ENCODE measurements at regions not wholly inside any gene's neighbourhood (a gene's known extent, or its start where the extent isn't known, plus 50 kb on each side); places are given as distances from the start of the nearest gene placed in this dataset.

GRCh38 chr9:120177121-120177520 is 402.8 kb downstream of the CDK5RAP2 start:
- H3K9me3 Mint-ChIP-seq = peaks cover 0 to 5% (median 2%) of the 10 kb centered on the region in 7 donors
- Histone ChIP-seq H4K20me1 (ENCODE audit: insufficient read depth, low read length) (no peaks in the 10 kb centered on the region), H3K9ac (ENCODE audit: insufficient read depth, low read length, poor library complexity, severe bottlenecking) (no peak overlapping the region), H3K79me2 (ENCODE audit: insufficient read depth, low read length) (no peaks in the 10 kb centered on the region), H3K9me3 (replicated peaks in 1 of 2; ENCODE audit: control insufficient read depth in 1 of 2, insufficient read depth in 1 of 2, low read length in 2 of 2) (no peaks in the 10 kb centered on the region), H3K27ac (ENCODE audit: low read depth in 1 of 2, low read length in 2 of 2) (no peak overlapping the region), H3K4me3 (replicated peaks in 1 of 3; ENCODE audit: low read depth in 2 of 3, low read length in 3 of 3) (no peak overlapping the region), H2AFZ (ENCODE audit: insufficient read depth, low read depth, low read length, poor library complexity, severe bottlenecking) (no peak overlapping the region), H3K4me2 (replicated peaks; ENCODE audit: extremely low read depth, low read length, poor library complexity, severe bottlenecking) (no peak overlapping the region), H3K4me1 (ENCODE audit: control insufficient read depth in 1 of 2, insufficient read depth in 2 of 2, low read length in 2 of 2) (no peaks in the 10 kb centered on the region), H3K36me3 (replicated peaks in 1 of 2; ENCODE audit: control insufficient read depth in 1 of 2, insufficient read depth in 2 of 2, low read length in 2 of 2) (no peaks in the 10 kb centered on the region), H3K27me3 (ENCODE audit: control insufficient read depth in 2 of 2, insufficient read depth in 2 of 2, low read length in 2 of 2) (no peaks in the 10 kb centered on the region)
- no peaks in the 10 kb centered on the region for H3K4me1 Mint-ChIP-seq
- no peak overlapping the region for H3K4me3 Mint-ChIP-seq
- DNase-seq = no peak
- H3K27ac Mint-ChIP-seq = no peak overlapping the region
- no peak for TF ChIP-seq CTCF (IDR thresholded peaks at IDR 0.05)
- H3K27me3 Mint-ChIP-seq (ENCODE audit: low read depth in 3 of 3) = peaks cover 0 to 1% (median 1%) of the 10 kb centered on the region in 3 donors
- 80% methylated on average over 1 of the region's 1 CpG for WGBS (ENCODE audit: insufficient coverage)
- intact Hi-C loops (cut with micrococcal nuclease) = no loop called here
- no peaks in the 10 kb centered on the region for H3K36me3 Mint-ChIP-seq

- Mint-ChIP-seq H3K27ac (no peak overlapping the region), H3K4me3 (no peak overlapping the region), H3K27me3 (ENCODE audit: low read depth in 3 of 3) (peaks cover 0 to 3% (median 0%) of the 10 kb centered on the region in 3 donors), H3K4me1 (no peaks in the 10 kb centered on the region), H3K9me3 (peaks cover 0 to 8% (median 3%) of the 10 kb centered on the region in 7 donors), H3K36me3 (no peaks in the 10 kb centered on the region)
- H3K4me3 ChIP-seq (replicated peaks in 1 of 3; ENCODE audit: low read depth in 2 of 3, low read length in 3 of 3) = no peak overlapping the region
- no peak overlapping the region for H3K27ac ChIP-seq (ENCODE audit: low read depth in 1 of 2, low read length in 2 of 2)
- no peak overlapping the region for H3K9ac ChIP-seq (ENCODE audit: insufficient read depth, low read length, poor library complexity, severe bottlenecking)
- TF ChIP-seq CTCF (IDR thresholded peaks at IDR 0.05) = no peak
- DNase-seq = no peak
- intact Hi-C loops (cut with micrococcal nuclease) = no loop called here
- no peaks in the 10 kb centered on the region for H3K4me1 ChIP-seq (ENCODE audit: control insufficient read depth in 1 of 2, insufficient read depth in 2 of 2, low read length in 2 of 2)
- no peaks in the 10 kb centered on the region for H3K36me3 ChIP-seq (replicated peaks in 1 of 2; ENCODE audit: control insufficient read depth in 1 of 2, insufficient read depth in 2 of 2, low read length in 2 of 2)
- no peaks in the 10 kb centered on the region for H3K79me2 ChIP-seq (ENCODE audit: insufficient read depth, low read length)
- H2AFZ ChIP-seq (ENCODE audit: insufficient read depth, low read depth, low read length, poor library complexity, severe bottlenecking) = no peak overlapping the region
- H3K4me2 ChIP-seq (replicated peaks; ENCODE audit: extremely low read depth, low read length, poor library complexity, severe bottlenecking) = no peak overlapping the region
- H4K20me1 ChIP-seq (ENCODE audit: insufficient read depth, low read length) = no peaks in the 10 kb centered on the region
- no CpG with 5 or more reads among the region's 2 CpGs for WGBS (ENCODE audit: insufficient coverage)
- no peaks in the 10 kb centered on the region for H3K27me3 ChIP-seq (ENCODE audit: control insufficient read depth in 2 of 2, insufficient read depth in 2 of 2, low read length in 2 of 2)
- H3K9me3 ChIP-seq (replicated peaks in 1 of 2; ENCODE audit: control insufficient read depth in 1 of 2, insufficient read depth in 1 of 2, low read length in 2 of 2) = no peaks in the 10 kb centered on the region
Measured at GRCh38 chr9:120175031-120175430, 404.9 kb downstream of the CDK5RAP2 start.

All from CD14-positive monocyte (primary cell).